ENCODE measurements at regions not wholly inside any gene's neighbourhood (a gene's known extent, or its start where the extent isn't known, plus 50 kb on each side); places are given as distances from the start of the nearest gene placed in this dataset.

DNA sequence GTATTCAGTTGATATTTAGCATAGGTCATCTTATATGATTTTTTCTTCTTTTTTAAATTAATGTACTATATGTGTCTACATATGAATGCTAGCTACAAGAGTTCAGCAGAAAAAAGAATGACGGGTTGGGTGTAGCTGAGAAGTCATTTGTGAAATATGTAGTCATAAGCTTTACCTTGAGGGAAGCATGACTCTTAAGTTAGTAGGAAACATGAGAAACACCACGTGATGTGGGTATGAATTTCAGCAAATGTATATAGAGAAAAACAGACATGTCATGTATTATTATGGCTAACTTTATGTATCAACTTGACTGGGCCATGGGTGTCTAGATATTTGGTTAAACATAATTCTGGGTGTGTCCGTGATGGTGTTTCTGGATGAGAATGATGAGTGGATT, 125.0 kb downstream of the RAP2B start:
- TF ChIP-seq, protein P1, sequence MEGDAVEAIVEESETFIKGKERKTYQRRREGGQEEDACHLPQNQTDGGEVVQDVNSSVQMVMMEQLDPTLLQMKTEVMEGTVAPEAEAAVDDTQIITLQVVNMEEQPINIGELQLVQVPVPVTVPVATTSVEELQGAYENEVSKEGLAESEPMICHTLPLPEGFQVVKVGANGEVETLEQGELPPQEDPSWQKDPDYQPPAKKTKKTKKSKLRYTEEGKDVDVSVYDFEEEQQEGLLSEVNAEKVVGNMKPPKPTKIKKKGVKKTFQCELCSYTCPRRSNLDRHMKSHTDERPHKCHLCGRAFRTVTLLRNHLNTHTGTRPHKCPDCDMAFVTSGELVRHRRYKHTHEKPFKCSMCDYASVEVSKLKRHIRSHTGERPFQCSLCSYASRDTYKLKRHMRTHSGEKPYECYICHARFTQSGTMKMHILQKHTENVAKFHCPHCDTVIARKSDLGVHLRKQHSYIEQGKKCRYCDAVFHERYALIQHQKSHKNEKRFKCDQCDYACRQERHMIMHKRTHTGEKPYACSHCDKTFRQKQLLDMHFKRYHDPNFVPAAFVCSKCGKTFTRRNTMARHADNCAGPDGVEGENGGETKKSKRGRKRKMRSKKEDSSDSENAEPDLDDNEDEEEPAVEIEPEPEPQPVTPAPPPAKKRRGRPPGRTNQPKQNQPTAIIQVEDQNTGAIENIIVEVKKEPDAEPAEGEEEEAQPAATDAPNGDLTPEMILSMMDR (IDR thresholded peaks at IDR 0.05) = no peak
- no peak for TF ChIP-seq POLR2A (IDR thresholded peaks at IDR 0.05)

Data from breast epithelium (tissue), 3 donors.